Gastrocnemius medialis (tissue), 4 donors: ENCODE measurements at regions not wholly inside any gene's neighbourhood (a gene's known extent, or its start where the extent isn't known, plus 50 kb on each side); places are given as distances from the start of the nearest gene placed in this dataset.

ENCODE experiments used
- ATAC-seq, 2 donors: fragments of 150-250 bp; one replicate each; pipeline ENCODE4 v1.9.1; 2016
- DNase-seq, 2 donors: peaks; one replicate each; pipeline ENCODE4 v3.0.0-alpha.2; 2019
- H3K27ac ChIP-seq, 4 donors: fragments of 200-600 bp; sonication (generic); 1 replicate in 1 of 4; 2 replicates in 3 of 4; pipeline ENCODE4 v1.5.1; 2016 to 2018; ENCODE audit warnings: mild to moderate bottlenecking in 2 of 4, moderate library complexity in 1 of 4
- H3K27me3 ChIP-seq, 3 donors: fragments of 200-600 bp; sonication (generic) in 2 of 3; 1 replicate in 1 of 3; 2 replicates in 2 of 3; pipeline versions ENCODE4 v1.5.1 to v1.6.0; 2016 to 2019; ENCODE audit warnings: mild to moderate bottlenecking in 1 of 3, moderate library complexity in 1 of 3
- H3K36me3 ChIP-seq, 2 donors: fragments of 200-600 bp; sonication (generic) in 1 of 2; one replicate each; pipeline ENCODE4 v1.5.1; 2017 to 2018
- H3K4me1 ChIP-seq, 2 donors: fragments of 200-600 bp; sonication (generic) in 1 of 2; one replicate each; pipeline ENCODE4 v1.5.1; 2016 to 2017; ENCODE audit warnings: mild to moderate bottlenecking in 2 of 2
- H3K4me3 ChIP-seq, 4 donors: fragments of 200-600 bp; sonication (generic) in 3 of 4; 1 replicate in 1 of 4; 2 replicates in 3 of 4; pipeline ENCODE4 v1.5.1; 2016 to 2019; ENCODE audit warnings: mild to moderate bottlenecking in 2 of 4
- H3K9me3 ChIP-seq, 3 donors: fragments of 200-600 bp; sonication (generic) in 2 of 3; 1 replicate in 1 of 3; 2 replicates in 2 of 3; pipeline ENCODE4 v1.5.1; 2016 to 2019
- POLR2A ChIP-seq, 2 donors: fragments of 450-650 bp; IDR thresholded peaks; one replicate each; pipeline ENCODE4 v1.6.1; 2017; ENCODE audit warnings: antibody characterized with exemption in 2 of 2, mild to moderate bottlenecking in 2 of 2, moderate library complexity in 2 of 2
- in situ Hi-C, 4 donors: fragments of 200-750 bp; cut with MboI; loops; one replicate each; pipeline versions ENCODE4 v1.15.0 to v1.8.0; 2017; ENCODE audit warnings: low sequenced_read_pairs in 4 of 4
- intact Hi-C: fragments of 100-400 bp; cut with DNase I; formaldehyde crosslinking; loops from one replicate; pipeline ENCODE4 v1.15.1; 2023; ENCODE audit warnings: low total_unique reads
- TF ChIP-seq, protein P1 (sequence below), 5 experiments: fragments of 450-650 bp in 3 of 5; fragments of 200-600 bp in 2 of 5; sonication (generic) in 2 of 5; IDR thresholded peaks in 4 of 5; conservative IDR thresholded peaks in 1 of 5; 1 replicate in 4 of 5; 2 replicates in 1 of 5; pipeline ENCODE4 v1.5.1; 2016 to 2019; ENCODE audit warnings: antibody characterized with exemption in 5 of 5, mild to moderate bottlenecking in 3 of 5, moderate library complexity in 3 of 5

DNA sequence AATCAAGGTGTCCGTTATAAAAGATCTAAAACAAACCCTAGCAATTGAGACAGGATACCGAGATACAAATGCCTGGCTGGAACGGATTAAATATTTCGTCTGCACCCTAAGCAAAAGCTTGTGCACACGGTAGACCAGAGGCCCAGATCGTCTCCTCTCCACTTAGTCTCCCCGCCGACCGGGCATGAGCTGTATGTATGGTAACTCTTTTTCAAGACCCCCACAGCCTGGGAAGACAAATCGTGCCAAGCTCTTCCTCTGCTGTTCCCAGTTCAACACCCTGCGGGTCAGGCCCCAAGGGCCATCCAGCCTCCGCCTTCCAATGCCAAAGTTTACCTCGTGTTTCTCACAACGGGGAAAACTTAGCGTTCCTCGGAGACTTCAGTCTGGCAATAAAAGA is 285.7 kb upstream of the GALNT17 start:
- H3K27me3 ChIP-seq = no peaks in the 10 kb centered on the region
- intact Hi-C loops (no loop called here), in situ Hi-C loops (no loop called here)
- H3K4me1 ChIP-seq = no peaks in the 10 kb centered on the region
- H3K27ac ChIP-seq = no peak overlapping the region
- DNase-seq (no peak), ATAC-seq (no peak)
- H3K4me3 ChIP-seq = no peak overlapping the region
- no peaks in the 10 kb centered on the region for H3K36me3 ChIP-seq
- no peaks in the 10 kb centered on the region for H3K9me3 ChIP-seq
- TF ChIP-seq, protein P1, sequence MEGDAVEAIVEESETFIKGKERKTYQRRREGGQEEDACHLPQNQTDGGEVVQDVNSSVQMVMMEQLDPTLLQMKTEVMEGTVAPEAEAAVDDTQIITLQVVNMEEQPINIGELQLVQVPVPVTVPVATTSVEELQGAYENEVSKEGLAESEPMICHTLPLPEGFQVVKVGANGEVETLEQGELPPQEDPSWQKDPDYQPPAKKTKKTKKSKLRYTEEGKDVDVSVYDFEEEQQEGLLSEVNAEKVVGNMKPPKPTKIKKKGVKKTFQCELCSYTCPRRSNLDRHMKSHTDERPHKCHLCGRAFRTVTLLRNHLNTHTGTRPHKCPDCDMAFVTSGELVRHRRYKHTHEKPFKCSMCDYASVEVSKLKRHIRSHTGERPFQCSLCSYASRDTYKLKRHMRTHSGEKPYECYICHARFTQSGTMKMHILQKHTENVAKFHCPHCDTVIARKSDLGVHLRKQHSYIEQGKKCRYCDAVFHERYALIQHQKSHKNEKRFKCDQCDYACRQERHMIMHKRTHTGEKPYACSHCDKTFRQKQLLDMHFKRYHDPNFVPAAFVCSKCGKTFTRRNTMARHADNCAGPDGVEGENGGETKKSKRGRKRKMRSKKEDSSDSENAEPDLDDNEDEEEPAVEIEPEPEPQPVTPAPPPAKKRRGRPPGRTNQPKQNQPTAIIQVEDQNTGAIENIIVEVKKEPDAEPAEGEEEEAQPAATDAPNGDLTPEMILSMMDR (IDR thresholded peaks at IDR 0.05 in 4 of 5, conservative IDR thresholded peaks at IDR 0.05 in 1 of 5) = no peak
- TF ChIP-seq POLR2A (IDR thresholded peaks at IDR 0.05) = no peak

DNA sequence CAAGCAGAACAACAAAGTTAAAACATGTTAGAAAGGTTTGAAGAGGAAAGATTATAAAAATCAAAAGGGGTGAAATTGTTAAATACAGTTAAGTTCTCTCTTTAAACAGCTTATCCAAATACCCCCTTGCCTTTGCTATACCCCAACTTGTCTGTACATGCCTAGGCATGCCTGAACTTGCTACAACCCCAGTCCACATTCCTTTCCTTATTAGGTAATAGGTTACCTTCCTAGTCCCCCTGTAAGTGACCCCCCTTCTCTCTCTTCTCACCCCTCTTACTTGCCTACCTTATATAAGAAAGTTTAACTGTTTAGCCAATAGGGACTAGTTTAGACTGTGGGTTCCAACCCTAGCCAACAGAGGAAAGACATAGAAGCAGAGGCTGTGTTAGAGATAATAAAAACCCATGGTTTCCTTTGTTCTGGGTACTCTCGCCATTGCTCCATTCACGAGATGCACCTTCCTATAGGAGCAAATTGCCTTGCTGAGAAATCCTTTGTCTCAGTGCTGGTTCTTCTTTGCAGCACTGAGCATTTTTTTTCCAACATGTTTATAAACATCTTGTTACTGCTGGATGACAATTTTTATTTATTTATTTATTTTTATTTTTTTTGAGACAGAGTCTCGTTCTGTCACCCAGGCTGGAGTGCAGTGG is 282.2 kb upstream of the GALNT17 start:
- no peak overlapping the region for H3K4me3 ChIP-seq
- intact Hi-C loops = no loop called here
- TF ChIP-seq POLR2A (IDR thresholded peaks at IDR 0.05) = no peak
- TF ChIP-seq, protein P1 (IDR thresholded peaks at IDR 0.05 in 4 of 5, conservative IDR thresholded peaks at IDR 0.05 in 1 of 5) = no peak
- ATAC-seq (no peak), DNase-seq (no peak)
- no peaks in the 10 kb centered on the region for H3K36me3 ChIP-seq
- no peaks in the 10 kb centered on the region for H3K27me3 ChIP-seq
- no peaks in the 10 kb centered on the region for H3K4me1 ChIP-seq
- no peaks in the 10 kb centered on the region for H3K9me3 ChIP-seq
- in situ Hi-C loops = no loop called here
- H3K27ac ChIP-seq = no peak overlapping the region

DNA sequence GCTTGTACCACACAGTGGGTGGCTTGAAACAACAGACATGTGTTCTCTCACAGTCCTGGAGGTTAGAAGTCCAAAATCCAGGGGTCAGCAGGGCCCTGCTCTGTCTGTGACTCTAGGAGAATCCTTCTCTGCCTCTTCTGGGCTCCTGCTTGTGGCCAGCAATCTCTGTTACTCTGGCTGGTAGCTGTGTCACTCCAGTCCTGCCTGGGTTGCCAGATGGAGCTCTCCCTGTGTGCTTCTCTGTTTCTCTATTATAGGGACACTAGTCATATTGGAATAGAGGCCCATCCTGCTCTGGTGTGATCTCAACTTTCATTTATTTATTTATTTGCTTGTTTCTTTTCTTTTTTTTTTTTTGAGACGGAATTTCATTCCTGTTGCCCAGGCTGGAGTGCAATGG is 276.6 kb upstream of the GALNT17 start:
- intact Hi-C loops (no loop called here), in situ Hi-C loops (loop anchor here (5.0 kb wide), 1 partner anchor 882 kb away; no protein-coding TSS in a partner anchor)
- Histone ChIP-seq H3K27ac (no peak overlapping the region), H3K27me3 (no peaks in the 10 kb centered on the region), H3K4me1 (no peaks in the 10 kb centered on the region), H3K36me3 (no peaks in the 10 kb centered on the region), H3K9me3 (no peaks in the 10 kb centered on the region), H3K4me3 (no peak overlapping the region)
- no peak for TF ChIP-seq POLR2A (IDR thresholded peaks at IDR 0.05)
- TF ChIP-seq, protein P1 (IDR thresholded peaks at IDR 0.05 in 4 of 5, conservative IDR thresholded peaks at IDR 0.05 in 1 of 5) = no peak
- ATAC-seq (no peak), DNase-seq (no peak)

DNA sequence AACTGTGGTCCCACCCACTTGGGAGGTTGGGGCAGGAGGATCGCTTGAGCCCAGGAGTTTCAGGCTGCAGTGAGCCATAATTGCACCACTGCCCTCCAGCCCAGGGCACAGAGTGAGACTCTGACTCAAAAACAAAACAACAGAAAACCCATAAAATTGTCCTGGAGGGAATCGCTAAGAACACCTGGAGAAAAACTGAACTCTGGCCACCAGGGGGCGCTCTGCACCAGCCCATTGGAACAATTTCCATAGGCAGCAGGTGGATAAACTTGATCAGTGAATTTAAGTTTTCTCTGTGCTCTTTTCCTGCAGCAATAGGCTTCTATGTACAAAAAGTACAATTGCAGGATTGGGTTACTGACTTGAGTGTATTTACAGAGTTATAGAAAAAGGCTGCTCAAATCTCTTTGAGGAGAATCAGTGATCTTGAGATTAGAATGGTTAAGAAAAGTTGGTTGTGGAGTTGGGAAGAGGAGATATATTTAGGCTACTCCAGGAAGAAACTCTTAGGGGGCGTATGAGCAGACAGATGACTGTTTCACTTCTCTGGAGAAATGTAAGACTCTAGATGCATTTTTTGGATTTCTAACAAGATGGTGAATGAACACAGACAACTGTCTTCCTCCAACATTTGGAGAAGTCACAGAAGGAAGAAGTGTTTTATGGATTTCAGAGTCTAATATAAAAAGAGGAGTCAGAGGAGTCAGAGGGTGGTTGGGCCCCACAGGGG is 274.9 kb upstream of the GALNT17 start:
- H3K4me3 ChIP-seq = no peak overlapping the region
- no peaks in the 10 kb centered on the region for H3K36me3 ChIP-seq
- in situ Hi-C loops (loop anchor here (5.0 kb wide), 1 partner anchor 880 kb away; no protein-coding TSS in a partner anchor), intact Hi-C loops (loop anchor here (1.0 to 2.0 kb wide), 2 partner anchors 876 to 879 kb away; no protein-coding TSS in a partner anchor)
- TF ChIP-seq, protein P1 (IDR thresholded peaks at IDR 0.05 in 4 of 5, conservative IDR thresholded peaks at IDR 0.05 in 1 of 5) = peak; percentile 64 to 91 (median 80)
- TF ChIP-seq POLR2A (IDR thresholded peaks at IDR 0.05) = no peak
- H3K27me3 ChIP-seq = no peaks in the 10 kb centered on the region
- no peaks in the 10 kb centered on the region for H3K9me3 ChIP-seq
- H3K4me1 ChIP-seq = no peaks in the 10 kb centered on the region
- H3K27ac ChIP-seq = no peak overlapping the region
- peak; percentile 3 to 24 for DNase-seq
- no peak for ATAC-seq
